ENCODE measurements at regions not wholly inside any gene's neighbourhood (a gene's known extent, or its start where the extent isn't known, plus 50 kb on each side); places are given as distances from the start of the nearest gene placed in this dataset.

GRCh38 chr15:95869920-95870319, 460.6 kb upstream of the NR2F2 start:
- no peak overlapping the region for H3K4me2 ChIP-seq (ENCODE audit: low read length)
- H3K9me3 ChIP-seq (ENCODE audit: insufficient read depth, low read length) = no peaks in the 10 kb centered on the region
- no peaks in the 10 kb centered on the region for H4K20me1 ChIP-seq (ENCODE audit: insufficient read depth, low read length)
- H3K79me2 ChIP-seq (ENCODE audit: low read length) = no peaks in the 10 kb centered on the region
- no peaks in the 10 kb centered on the region for H3K27me3 ChIP-seq (ENCODE audit: low read depth, low read length)
- H3K4me1 ChIP-seq (ENCODE audit: low read length) = no peaks in the 10 kb centered on the region
- no peak overlapping the region for H3K9ac ChIP-seq (ENCODE audit: low read length)
- no peak for TF ChIP-seq EZH2phosphoT487 (IDR thresholded peaks at IDR 0.05; ENCODE audit: low read depth)
- no peak for TF ChIP-seq CTCF (IDR thresholded peaks at IDR 0.05; ENCODE audit: low read depth, low read length)
- no peaks in the 10 kb centered on the region for H3K36me3 ChIP-seq (replicated peaks; ENCODE audit: low read depth, low read length)
- no peak overlapping the region for H3K4me3 ChIP-seq (ENCODE audit: low read length)
- no peak overlapping the region for H3K27ac ChIP-seq (ENCODE audit: low read length)
- no peak overlapping the region for H2AFZ ChIP-seq (ENCODE audit: low read depth, low read length)

GRCh38 chr15:95872366-95872771, 458.1 kb upstream of the NR2F2 start:
- H2AFZ ChIP-seq (ENCODE audit: low read depth, low read length) = no peak overlapping the region
- H4K20me1 ChIP-seq (ENCODE audit: insufficient read depth, low read length) = no peaks in the 10 kb centered on the region
- no peaks in the 10 kb centered on the region for H3K9me3 ChIP-seq (ENCODE audit: insufficient read depth, low read length)
- no peaks in the 10 kb centered on the region for H3K4me1 ChIP-seq (ENCODE audit: low read length)
- H3K9ac ChIP-seq (ENCODE audit: low read length) = no peak overlapping the region
- no peaks in the 10 kb centered on the region for H3K36me3 ChIP-seq (replicated peaks; ENCODE audit: low read depth, low read length)
- no peak overlapping the region for H3K4me3 ChIP-seq (ENCODE audit: low read length)
- H3K27ac ChIP-seq (ENCODE audit: low read length) = no peak overlapping the region
- no peaks in the 10 kb centered on the region for H3K79me2 ChIP-seq (ENCODE audit: low read length)
- H3K4me2 ChIP-seq (ENCODE audit: low read length) = no peak overlapping the region
- H3K27me3 ChIP-seq (ENCODE audit: low read depth, low read length) = no peaks in the 10 kb centered on the region
- no peak for TF ChIP-seq EZH2phosphoT487 (IDR thresholded peaks at IDR 0.05; ENCODE audit: low read depth)
- no peak for TF ChIP-seq CTCF (IDR thresholded peaks at IDR 0.05; ENCODE audit: low read depth, low read length)

- H4K20me1 ChIP-seq (ENCODE audit: insufficient read depth, low read length) = no peaks in the 10 kb centered on the region
- no peaks in the 10 kb centered on the region for H3K36me3 ChIP-seq (replicated peaks; ENCODE audit: low read depth, low read length)
- no peak overlapping the region for H3K4me3 ChIP-seq (ENCODE audit: low read length)
- H3K9me3 ChIP-seq (ENCODE audit: insufficient read depth, low read length) = no peaks in the 10 kb centered on the region
- H3K4me2 ChIP-seq (ENCODE audit: low read length) = no peak overlapping the region
- no peaks in the 10 kb centered on the region for H3K4me1 ChIP-seq (ENCODE audit: low read length)
- H3K27ac ChIP-seq (ENCODE audit: low read length) = no peak overlapping the region
- no peak overlapping the region for H2AFZ ChIP-seq (ENCODE audit: low read depth, low read length)
- no peaks in the 10 kb centered on the region for H3K79me2 ChIP-seq (ENCODE audit: low read length)
- TF ChIP-seq EZH2phosphoT487 (IDR thresholded peaks at IDR 0.05; ENCODE audit: low read depth) (no peak), CTCF (IDR thresholded peaks at IDR 0.05; ENCODE audit: low read depth, low read length) (no peak)
- H3K27me3 ChIP-seq (ENCODE audit: low read depth, low read length) = no peaks in the 10 kb centered on the region
- no peak overlapping the region for H3K9ac ChIP-seq (ENCODE audit: low read length)
These were observed 455.9 kb upstream of the NR2F2 start for GRCh38 chr15:95874637-95875036.

GRCh38 chr15:95875121-95875643, 455.3 kb upstream of the NR2F2 start:
- H2AFZ ChIP-seq (ENCODE audit: low read depth, low read length) = no peak overlapping the region
- H3K4me3 ChIP-seq (ENCODE audit: low read length) = no peak overlapping the region
- no peaks in the 10 kb centered on the region for H4K20me1 ChIP-seq (ENCODE audit: insufficient read depth, low read length)
- no peaks in the 10 kb centered on the region for H3K27me3 ChIP-seq (ENCODE audit: low read depth, low read length)
- no peaks in the 10 kb centered on the region for H3K36me3 ChIP-seq (replicated peaks; ENCODE audit: low read depth, low read length)
- no peak overlapping the region for H3K9ac ChIP-seq (ENCODE audit: low read length)
- TF ChIP-seq CTCF (IDR thresholded peaks at IDR 0.05; ENCODE audit: low read depth, low read length) (no peak), EZH2phosphoT487 (IDR thresholded peaks at IDR 0.05; ENCODE audit: low read depth) (no peak)
- no peaks in the 10 kb centered on the region for H3K4me1 ChIP-seq (ENCODE audit: low read length)
- H3K9me3 ChIP-seq (ENCODE audit: insufficient read depth, low read length) = no peaks in the 10 kb centered on the region
- no peak overlapping the region for H3K4me2 ChIP-seq (ENCODE audit: low read length)
- no peaks in the 10 kb centered on the region for H3K79me2 ChIP-seq (ENCODE audit: low read length)
- no peak overlapping the region for H3K27ac ChIP-seq (ENCODE audit: low read length)

All from OCI-LY3 (cell line).